ENCODE measurements at regions not wholly inside any gene's neighbourhood (a gene's known extent, or its start where the extent isn't known, plus 50 kb on each side); places are given as distances from the start of the nearest gene placed in this dataset.

GRCh38 chr14:62144863-62145262 is 382.6 kb downstream of the SNAPC1 start:
- no peak for TF ChIP-seq POLR2A (IDR thresholded peaks at IDR 0.05)
- TF ChIP-seq CTCF (IDR thresholded peaks at IDR 0.05): no peak

Measured in heart left ventricle (tissue), 13 donors.